ENCODE measurements at regions not wholly inside any gene's neighbourhood (a gene's known extent, or its start where the extent isn't known, plus 50 kb on each side); places are given as distances from the start of the nearest gene placed in this dataset.

GRCh38 chr13:69603144-69603853 is 504.3 kb upstream of the ATXN8OS start:
- Histone ChIP-seq H3K27me3 (ENCODE audit: control insufficient read depth, insufficient read depth, low read length) (no peaks in the 10 kb centered on the region), H3K9me3 (ENCODE audit: control insufficient read depth, insufficient read depth, low read depth, low read length) (no peaks in the 10 kb centered on the region), H3K4me3 (ENCODE audit: low read depth in 2 of 2, low read length in 2 of 2) (no peak overlapping the region), H3K27ac (ENCODE audit: low read length) (no peak overlapping the region), H3K36me3 (ENCODE audit: control insufficient read depth, insufficient read depth, low read length) (no peaks in the 10 kb centered on the region), H3K4me1 (ENCODE audit: control insufficient read depth, insufficient read depth, low read length) (no peaks in the 10 kb centered on the region)
- no TSS peak for BruUV-seq (replicated peaks)
- TF ChIP-seq TCF7L2 (IDR thresholded peaks at IDR 0.05; ENCODE audit: low read depth, low read length) (no peak), SIN3A (IDR thresholded peaks at IDR 0.05; ENCODE audit: borderline replicate concordance, insufficient read depth, low read depth, low read length) (no peak)
- TF ChIP-seq, protein P1, sequence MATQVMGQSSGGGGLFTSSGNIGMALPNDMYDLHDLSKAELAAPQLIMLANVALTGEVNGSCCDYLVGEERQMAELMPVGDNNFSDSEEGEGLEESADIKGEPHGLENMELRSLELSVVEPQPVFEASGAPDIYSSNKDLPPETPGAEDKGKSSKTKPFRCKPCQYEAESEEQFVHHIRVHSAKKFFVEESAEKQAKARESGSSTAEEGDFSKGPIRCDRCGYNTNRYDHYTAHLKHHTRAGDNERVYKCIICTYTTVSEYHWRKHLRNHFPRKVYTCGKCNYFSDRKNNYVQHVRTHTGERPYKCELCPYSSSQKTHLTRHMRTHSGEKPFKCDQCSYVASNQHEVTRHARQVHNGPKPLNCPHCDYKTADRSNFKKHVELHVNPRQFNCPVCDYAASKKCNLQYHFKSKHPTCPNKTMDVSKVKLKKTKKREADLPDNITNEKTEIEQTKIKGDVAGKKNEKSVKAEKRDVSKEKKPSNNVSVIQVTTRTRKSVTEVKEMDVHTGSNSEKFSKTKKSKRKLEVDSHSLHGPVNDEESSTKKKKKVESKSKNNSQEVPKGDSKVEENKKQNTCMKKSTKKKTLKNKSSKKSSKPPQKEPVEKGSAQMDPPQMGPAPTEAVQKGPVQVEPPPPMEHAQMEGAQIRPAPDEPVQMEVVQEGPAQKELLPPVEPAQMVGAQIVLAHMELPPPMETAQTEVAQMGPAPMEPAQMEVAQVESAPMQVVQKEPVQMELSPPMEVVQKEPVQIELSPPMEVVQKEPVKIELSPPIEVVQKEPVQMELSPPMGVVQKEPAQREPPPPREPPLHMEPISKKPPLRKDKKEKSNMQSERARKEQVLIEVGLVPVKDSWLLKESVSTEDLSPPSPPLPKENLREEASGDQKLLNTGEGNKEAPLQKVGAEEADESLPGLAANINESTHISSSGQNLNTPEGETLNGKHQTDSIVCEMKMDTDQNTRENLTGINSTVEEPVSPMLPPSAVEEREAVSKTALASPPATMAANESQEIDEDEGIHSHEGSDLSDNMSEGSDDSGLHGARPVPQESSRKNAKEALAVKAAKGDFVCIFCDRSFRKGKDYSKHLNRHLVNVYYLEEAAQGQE (IDR thresholded peaks at IDR 0.05; ENCODE audit: insufficient read depth in 1 of 2, low read depth in 2 of 2, low read length in 1 of 2): no peak
- no peak for ATAC-seq
- in situ Hi-C loops (cut with HindIII; ENCODE audit: low pct_unique_long_range_greater_than_20kb, low sequenced_read_pairs): no loop called here
- POLR2A ChIA-PET: no interaction called here
- CTCF ChIA-PET: no interaction called here
- DNase-seq (ENCODE audit: low read depth, low spot score): no peak
- intact Hi-C loops (cut with micrococcal nuclease; ENCODE audit: unreplicated experiment): no loop called here

DNA sequence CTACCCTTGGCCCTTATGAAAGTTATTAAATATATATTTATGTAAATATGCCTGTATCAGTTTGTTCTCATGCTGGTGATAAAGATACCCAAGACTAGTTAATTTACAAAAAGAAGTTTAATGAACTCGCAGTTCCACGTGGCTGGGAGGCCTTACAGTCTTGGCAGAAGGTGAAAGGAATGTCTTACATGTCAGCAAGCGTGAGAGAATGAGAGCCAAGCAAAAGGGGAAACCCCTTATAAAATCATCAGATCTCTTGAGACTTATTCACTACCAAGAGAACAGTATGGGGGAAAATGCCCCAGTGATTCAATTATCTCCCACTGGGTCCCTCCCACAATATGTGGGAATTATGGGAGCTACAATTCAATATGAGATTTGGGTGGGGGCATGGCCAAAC is 506.0 kb upstream of the ATXN8OS start:
- no peaks in the 10 kb centered on the region for H3K27me3 ChIP-seq (ENCODE audit: control insufficient read depth, insufficient read depth, low read length)
- ATAC-seq: no peak
- no peaks in the 10 kb centered on the region for H3K9me3 ChIP-seq (ENCODE audit: control insufficient read depth, insufficient read depth, low read depth, low read length)
- intact Hi-C loops (cut with micrococcal nuclease; ENCODE audit: unreplicated experiment): no loop called here
- ChIA-PET CTCF (no interaction called here), POLR2A (no interaction called here)
- in situ Hi-C loops (cut with HindIII; ENCODE audit: low pct_unique_long_range_greater_than_20kb, low sequenced_read_pairs): no loop called here
- TF ChIP-seq SIN3A (IDR thresholded peaks at IDR 0.05; ENCODE audit: borderline replicate concordance, insufficient read depth, low read depth, low read length): no peak
- TF ChIP-seq, protein P1 (IDR thresholded peaks at IDR 0.05; ENCODE audit: insufficient read depth in 1 of 2, low read depth in 2 of 2, low read length in 1 of 2): no peak
- TF ChIP-seq TCF7L2 (IDR thresholded peaks at IDR 0.05; ENCODE audit: low read depth, low read length): no peak
- no peak for TF ChIP-seq POLR2AphosphoS5 (IDR thresholded peaks at IDR 0.05; ENCODE audit: low read depth, low read length)
- TF ChIP-seq CTCF (IDR thresholded peaks at IDR 0.05): no peak
- H3K4me1 ChIP-seq (ENCODE audit: control insufficient read depth, insufficient read depth, low read length): no peaks in the 10 kb centered on the region
- no peak overlapping the region for H3K27ac ChIP-seq (ENCODE audit: low read length)
- H3K36me3 ChIP-seq (ENCODE audit: control insufficient read depth, insufficient read depth, low read length): no peaks in the 10 kb centered on the region
- DNase-seq (ENCODE audit: low read depth, low spot score): no peak
- no peak overlapping the region for H3K4me3 ChIP-seq (ENCODE audit: low read depth in 2 of 2, low read length in 2 of 2)
- BruUV-seq (replicated peaks): no TSS peak
